HG02759 (cell line): ENCODE measurements at regions not wholly inside any gene's neighbourhood (a gene's known extent, or its start where the extent isn't known, plus 50 kb on each side); places are given as distances from the start of the nearest gene placed in this dataset.
"Not testable (repeated sequence)": the region's sequence is repeated elsewhere in the genome, so short reads cannot be mapped to it uniquely, and the experiment has no call there.

Experiments
- ATAC-seq: cut with Tn5 transposase; IDR thresholded peaks from one replicate; pipeline ENCODE4 v1.9.1; 2021; ENCODE audit warnings: mild to moderate bottlenecking, moderate library complexity; ENCODE audit not compliant: unreplicated experiment

GRCh38 chr2:133967326-133967725 is 286.5 kb upstream of the MGAT5 start:
- no peak for ATAC-seq

GRCh38 chr2:133968446-133968845 is 285.4 kb upstream of the MGAT5 start:
- no peak for ATAC-seq

GRCh38 chr2:133970641-133971040 is 283.2 kb upstream of the MGAT5 start:
- ATAC-seq: no peak

GRCh38 chr2:133972297-133972696 is 281.6 kb upstream of the MGAT5 start:
- ATAC-seq: no peak

GRCh38 chr2:133972786-133973185 is 281.1 kb upstream of the MGAT5 start:
- no peak for ATAC-seq

- no peak for ATAC-seq
These were observed 279.5 kb upstream of the MGAT5 start for GRCh38 chr2:133974353-133974752.

GRCh38 chr2:133975135-133975534 is 278.7 kb upstream of the MGAT5 start:
- no peak for ATAC-seq

GRCh38 chr2:133975676-133976428 is 278.0 kb upstream of the MGAT5 start:
- no peak for ATAC-seq

GRCh38 chr2:133976659-133977058 is 277.2 kb upstream of the MGAT5 start:
- ATAC-seq: no peak

GRCh38 chr2:133977405-133977804 is 276.5 kb upstream of the MGAT5 start:
- ATAC-seq: no peak

- no peak for ATAC-seq
These were observed 271.6 kb upstream of the MGAT5 start for GRCh38 chr2:133982256-133982655.

- ATAC-seq: no peak
These were observed 268.3 kb upstream of the MGAT5 start for GRCh38 chr2:133985563-133985962.

GRCh38 chr2:133986081-133986837 is 267.6 kb upstream of the MGAT5 start:
- no peak for ATAC-seq

- ATAC-seq: no peak
These were observed 266.7 kb upstream of the MGAT5 start for GRCh38 chr2:133986881-133987795.

GRCh38 chr2:133988316-133988891 is 265.5 kb upstream of the MGAT5 start:
- no peak for ATAC-seq

GRCh38 chr2:133991606-133992168 is 262.2 kb upstream of the MGAT5 start:
- no peak for ATAC-seq

- no peak for ATAC-seq
These were observed 261.4 kb upstream of the MGAT5 start for GRCh38 chr2:133992454-133992853.

GRCh38 chr2:133993160-133993559 is 260.7 kb upstream of the MGAT5 start:
- ATAC-seq: no peak

- ATAC-seq: not testable (repeated sequence)
These were observed 255.1 kb upstream of the MGAT5 start for GRCh38 chr2:133998726-133999125.

- ATAC-seq: no peak
These were observed 251.5 kb upstream of the MGAT5 start for GRCh38 chr2:134002391-134002790.

GRCh38 chr2:134002921-134003320 is 251.0 kb upstream of the MGAT5 start:
- no peak for ATAC-seq
